ENCODE measurements at regions not wholly inside any gene's neighbourhood (a gene's known extent, or its start where the extent isn't known, plus 50 kb on each side); places are given as distances from the start of the nearest gene placed in this dataset.

DNA sequence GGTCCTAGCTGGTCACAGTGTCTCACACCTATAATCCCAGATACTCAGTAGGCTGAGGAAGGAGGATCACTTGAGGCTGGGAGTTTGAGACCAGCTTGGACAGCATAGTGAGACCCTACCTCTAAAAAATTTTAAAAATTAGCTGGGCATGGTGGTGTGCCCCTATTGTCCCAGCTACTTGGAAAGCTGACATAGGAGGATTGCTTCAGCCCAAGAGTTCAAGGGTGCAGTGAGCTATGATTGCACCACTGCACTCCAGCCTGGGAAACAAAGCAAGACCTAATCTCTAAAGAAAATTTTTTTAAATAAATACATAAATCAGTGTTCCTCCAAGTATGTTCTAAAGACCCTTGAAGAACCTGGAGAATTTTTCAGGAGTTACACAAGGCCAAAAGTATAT, 50.6 kb upstream of the GNAO1 start:
- no peak for DNase-seq (ENCODE audit: low read depth)

DNA sequence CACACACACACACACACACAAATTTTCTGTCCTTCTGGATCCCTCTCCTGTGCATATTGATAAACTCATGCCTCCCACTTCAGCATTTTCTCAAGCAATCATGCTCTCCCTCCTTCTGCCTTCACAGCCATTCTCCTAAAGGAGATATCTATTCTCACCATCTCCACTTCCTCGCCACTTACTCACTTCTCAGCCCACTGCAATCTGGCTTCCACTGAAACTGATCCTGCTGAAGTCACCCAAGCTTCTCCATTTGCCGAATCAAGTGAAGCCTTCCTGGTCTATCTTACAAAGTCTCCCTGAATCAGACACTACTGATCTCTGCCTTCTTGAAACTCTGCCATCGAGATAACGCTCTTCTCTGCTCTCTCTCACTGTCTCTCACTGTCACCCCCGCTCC, 54.0 kb upstream of the GNAO1 start:
- DNase-seq (ENCODE audit: low read depth) = no peak

DNA sequence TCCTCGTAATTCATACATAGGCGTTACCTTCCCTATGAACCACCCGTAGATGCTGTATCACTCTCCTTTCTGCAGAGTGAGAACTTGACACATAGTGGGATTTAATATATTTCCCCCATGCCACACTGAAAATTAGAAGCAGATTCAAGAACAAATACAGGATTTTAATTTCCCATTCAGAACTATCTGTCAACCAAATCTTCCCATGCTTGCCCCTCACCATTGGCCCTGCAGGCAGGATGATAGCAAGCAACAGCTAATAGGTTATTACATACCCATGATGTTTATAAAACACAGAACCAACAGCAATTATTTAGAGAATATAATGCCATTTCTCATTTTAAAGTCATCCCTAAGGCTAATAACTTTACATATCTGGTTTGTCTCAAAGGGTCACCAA, 55.0 kb upstream of the GNAO1 start:
- DNase-seq (ENCODE audit: low read depth) = no peak

DNA sequence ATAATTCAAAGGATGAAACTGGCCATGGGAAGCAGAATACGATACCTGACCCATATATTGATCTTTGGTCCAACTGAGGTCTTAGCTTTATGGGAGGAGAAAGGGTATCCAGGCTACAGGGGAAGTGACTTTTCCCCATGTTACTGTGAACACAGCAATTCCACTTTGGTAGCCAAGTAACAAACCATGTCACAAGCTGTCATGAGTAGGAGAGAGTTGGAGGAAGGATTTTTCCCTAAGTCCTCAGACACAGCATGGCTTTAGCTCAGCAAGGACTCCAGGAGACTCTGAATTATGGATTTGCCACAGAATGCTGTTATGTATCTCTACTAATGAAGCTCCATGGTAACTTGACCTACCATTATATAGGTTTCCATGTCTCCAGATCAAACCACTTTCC, 56.5 kb upstream of the GNAO1 start:
- DNase-seq (ENCODE audit: low read depth) = no peak

DNA sequence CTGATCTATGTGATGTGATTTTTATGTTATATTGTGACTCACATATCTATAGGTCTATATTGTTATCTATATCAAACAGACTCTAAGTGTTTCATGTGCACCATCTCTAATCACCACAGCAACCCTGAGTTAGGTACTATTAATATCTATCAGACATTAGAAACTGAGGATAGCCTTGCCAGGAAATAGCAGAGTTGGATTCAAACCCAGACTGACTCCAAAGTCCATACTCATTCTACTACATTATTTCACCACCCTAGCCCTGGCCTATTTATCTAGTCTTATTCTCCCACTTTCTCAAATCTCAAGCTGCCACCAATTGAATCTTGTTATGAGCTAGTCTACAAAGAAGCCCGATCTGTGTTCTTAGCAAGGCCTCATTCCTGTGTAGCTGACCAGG, 65.4 kb upstream of the GNAO1 start:
- DNase-seq (ENCODE audit: low read depth) = no peak

DNA sequence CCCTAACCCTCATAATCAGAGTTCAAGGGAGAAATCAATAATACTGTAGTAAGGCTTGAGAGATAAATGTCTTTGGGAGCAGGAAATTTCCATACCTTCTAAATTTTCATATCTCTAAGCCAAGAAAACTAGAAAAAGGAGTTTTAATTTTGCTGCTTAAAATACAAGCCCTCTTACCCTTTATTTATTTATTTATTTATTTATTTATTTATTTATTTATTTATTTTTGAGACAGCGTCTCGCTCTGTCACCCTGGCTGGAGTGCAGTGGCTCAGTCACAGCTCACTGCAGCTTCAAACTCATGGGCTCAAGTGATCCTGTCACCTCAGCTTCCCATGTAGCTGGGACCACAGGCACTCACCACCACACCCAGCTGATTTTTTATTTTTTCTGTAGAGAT, 69.0 kb upstream of the GNAO1 start:
- no peak for DNase-seq (ENCODE audit: low read depth)

DNA sequence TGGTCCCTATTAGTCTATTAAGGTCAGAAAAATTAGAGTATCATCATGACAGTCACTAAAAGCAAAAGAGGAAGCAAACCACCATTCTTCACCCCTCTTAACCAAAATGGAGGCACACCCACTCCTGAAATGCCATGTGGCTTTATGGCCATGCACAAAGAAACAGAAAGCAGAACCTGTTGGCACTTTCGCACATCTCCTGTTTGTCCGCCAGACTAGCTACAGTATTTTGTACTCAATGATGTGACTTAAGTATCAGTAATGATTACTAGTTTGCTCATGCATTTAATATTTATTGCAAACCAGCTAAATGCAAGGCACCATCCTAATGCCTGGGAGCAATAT, 70.2 kb upstream of the GNAO1 start:
- no peak for DNase-seq (ENCODE audit: low read depth)

DNA sequence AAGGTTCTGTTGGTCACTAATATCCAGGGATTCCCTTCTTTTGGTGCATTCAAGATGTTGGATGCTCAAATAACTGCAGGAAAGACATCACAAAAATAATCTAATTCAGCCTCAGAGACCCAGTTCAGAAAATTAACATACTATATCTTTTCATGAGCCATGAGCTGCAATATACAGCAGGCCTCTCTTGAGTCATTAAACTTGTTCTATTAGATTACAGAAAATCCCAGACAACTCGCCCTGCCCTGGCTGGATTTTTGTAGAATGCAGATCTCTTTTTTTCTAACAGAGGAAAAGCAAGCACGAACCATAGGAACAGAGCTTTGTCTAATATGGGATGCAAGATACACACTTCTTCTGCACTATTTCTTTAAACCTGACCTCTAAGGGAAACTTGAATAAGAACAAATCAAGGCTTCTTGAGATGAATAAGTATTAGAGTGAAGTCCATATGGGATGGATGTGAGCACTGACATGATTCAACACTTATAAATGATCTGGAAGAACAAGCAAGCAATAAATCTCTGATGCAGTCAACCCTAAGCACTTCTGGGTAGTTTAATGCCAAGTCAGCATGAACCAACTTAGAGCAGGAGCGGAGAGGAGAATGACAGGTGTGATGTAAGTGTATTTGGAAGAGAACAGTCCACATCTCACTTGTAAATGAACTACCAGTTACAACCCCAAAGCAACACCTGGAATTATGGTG, 70.7 kb upstream of the GNAO1 start:
- no peak for DNase-seq (ENCODE audit: low read depth)

DNA sequence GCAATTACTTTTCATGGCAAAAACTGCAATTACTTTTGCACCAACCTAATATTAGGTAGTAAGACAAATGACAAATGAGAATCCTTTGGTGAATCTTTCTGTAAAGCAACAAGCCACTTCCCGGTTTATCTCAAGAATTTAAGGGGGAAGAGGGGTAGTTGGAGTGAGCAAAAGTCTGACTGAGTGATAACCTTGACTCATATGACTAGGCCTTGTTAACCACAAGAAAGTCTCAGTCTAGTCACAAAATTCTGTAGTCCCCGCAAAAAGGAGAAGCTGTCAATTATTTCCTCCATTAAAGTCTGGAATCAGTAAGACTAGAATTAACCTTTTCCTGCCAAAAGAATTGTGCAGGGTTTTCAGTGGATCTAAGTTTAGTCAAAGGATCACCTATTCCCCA, 72.2 kb upstream of the GNAO1 start:
- DNase-seq (ENCODE audit: low read depth) = no peak

DNA sequence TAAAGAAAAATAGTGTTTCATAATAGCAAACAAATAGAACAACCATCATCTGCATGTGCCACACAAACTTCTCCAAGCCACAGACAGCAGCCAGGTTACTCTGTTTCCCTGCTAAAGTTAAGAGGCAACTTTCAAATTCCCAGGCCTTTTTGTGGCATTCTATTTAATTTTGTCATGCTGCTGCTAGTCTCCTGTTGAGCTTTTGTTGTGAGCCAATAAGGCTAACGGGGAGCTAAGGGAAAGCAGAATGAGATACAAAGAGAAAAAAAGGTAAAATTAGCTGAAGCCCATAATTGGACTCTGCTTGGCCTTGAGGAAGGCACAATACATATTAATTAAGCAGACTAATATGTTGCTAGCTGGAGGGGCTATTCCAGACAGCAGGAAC, 74.7 kb upstream of the GNAO1 start:
- no peak for DNase-seq (ENCODE audit: low read depth)

DNA sequence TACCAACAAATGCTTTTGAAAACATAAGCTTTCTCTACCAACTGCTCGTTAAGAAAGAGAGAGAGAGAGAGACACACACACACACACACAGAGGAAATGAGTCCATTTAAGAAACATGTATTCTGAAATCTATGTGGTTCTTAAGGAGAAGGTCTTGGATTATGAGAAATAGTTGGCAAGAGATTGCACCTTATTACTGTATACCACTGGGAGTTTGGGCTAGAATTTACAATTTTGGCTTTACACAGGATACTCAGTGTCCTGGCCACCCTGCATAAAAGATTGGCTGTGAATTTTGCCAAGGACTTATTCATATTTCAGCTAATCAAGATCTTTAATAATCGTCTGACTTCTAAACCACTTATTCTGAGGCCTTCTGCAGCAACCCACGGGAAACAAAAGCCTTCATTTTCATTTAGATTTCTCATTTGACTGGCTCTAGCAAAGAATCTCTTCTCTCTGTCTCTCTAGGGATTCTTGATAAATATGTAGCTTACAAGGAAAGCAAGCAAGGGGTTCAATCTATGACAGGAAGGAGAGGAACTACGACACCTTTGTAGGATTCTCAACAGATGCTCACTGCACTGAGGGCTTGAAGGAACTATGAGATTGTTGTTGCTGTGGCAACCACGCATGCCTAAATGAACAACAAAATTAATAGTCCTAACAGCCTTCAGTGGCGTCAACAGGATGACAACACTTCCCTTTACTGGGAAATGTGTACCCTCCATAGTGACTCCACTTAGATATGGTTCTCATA, 75.3 kb upstream of the GNAO1 start:
- DNase-seq (ENCODE audit: low read depth) = no peak

DNA sequence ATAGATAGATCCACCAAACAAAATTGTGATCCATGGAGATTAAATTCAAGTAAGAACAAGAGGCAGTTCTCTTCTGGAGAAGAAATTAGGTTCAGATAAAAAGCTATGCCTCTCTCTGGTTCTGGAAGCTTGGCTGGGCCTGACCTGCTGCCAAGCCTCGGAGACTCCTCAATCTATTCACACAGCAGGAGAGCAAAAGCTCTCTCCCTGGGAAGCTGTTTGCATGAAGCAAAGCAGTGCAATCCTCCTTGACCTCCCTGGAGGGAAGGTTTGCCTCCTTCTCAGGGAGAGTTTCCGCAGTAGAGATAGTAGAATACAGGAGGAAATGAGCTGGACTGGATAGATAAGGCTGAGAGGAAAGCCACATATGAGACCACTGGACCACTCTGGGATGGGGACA, 78.1 kb upstream of the GNAO1 start:
- DNase-seq (ENCODE audit: low read depth) = no peak

DNA sequence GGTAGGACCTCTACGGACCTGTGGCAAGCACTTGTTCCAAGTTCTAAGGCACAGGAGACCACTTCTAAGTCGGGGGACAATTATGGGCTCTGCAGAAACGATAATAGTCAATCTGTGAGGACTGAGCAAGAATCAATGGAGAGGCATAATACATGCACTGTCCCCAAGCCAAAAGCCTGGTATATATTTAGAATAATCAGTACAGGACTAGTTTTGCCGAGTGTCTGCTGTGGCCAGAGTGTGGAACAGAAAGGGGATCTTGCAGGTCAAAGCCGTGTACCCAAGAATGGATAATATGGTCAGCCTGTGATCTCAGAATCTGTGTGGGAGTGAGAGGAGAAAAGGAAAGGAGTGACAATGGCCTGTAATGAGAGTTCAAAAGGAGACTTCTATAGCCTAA, 80.2 kb upstream of the GNAO1 start:
- DNase-seq (ENCODE audit: low read depth) = no peak

DNA sequence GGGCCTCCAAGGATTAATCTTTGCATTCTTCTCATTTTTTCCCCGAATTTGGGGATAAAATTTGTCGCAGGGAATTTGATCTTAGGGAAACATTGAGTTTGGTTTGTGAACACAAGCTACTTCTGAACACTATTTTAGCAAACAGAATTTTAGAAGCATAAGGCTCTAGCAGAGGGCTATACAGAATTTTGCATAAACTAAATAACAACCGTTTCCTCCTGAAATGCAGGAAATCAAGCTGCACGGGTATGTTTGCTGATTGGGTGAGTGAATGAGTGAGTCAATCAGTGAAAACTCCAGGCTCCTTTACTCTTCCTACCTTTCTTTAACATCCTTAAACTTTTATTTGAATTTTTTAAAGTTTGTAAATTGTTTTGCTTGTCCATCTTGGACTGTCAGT, 81.3 kb upstream of the GNAO1 start:
- no peak for DNase-seq (ENCODE audit: low read depth)

DNA sequence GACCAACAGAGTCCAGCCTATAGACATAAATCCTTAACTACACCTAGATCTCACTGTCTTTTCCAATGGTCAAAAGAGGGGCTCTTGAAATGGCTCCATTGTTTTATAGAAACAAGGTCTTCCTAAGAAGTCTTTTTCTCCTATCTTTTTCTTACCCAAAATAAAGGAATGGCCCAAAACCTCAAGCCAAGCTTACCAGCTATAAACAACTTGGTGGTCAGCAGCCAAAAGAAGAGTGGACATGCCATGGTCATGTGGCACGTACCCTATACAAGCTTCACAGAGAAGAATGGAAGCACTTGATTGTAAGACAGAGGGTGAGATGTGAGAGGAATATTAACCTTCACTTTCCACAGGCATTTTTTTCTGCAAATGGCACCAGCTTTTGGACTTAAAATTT, 82.1 kb upstream of the GNAO1 start:
- DNase-seq (ENCODE audit: low read depth) = no peak

DNA sequence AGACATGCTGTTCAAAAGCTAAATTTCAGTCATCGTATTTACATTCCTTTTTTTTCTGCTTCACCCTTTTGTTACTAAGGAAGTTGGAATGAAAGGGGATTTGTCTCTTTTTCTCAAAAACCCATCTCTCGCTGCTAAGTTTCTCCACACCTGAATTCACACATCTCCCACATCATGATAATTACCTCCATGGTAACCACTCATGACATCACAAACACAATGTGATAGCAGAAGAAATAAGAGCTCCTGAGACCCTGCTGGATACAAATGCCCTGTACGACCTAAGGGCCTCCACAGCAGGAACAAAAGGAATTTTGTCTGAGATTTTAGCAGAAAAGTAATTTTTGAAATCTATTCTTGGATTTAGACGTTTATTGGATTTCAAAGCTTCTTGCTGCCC, 82.6 kb upstream of the GNAO1 start:
- no peak for DNase-seq (ENCODE audit: low read depth)

DNA sequence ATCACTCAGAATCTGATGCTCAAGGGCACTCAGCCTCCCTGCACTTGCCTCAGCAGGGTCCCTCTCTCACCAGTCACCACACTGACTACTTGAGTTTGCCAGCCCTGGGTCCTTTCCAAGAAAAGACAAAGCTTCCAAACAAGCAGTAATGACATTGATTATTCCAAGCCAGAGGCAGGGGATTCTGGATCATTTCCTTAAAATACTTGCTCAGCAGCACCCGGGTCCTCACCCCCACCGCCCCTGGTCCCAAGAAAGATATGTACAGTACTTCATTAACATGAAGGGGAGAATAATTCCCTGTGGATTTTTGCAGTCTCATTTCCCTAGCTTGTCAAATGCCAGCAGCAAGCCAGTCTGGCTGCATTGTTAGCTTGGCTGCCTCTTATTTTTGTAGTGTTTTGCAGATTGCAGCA, 83.2 kb upstream of the GNAO1 start:
- DNase-seq (ENCODE audit: low read depth) = no peak

DNA sequence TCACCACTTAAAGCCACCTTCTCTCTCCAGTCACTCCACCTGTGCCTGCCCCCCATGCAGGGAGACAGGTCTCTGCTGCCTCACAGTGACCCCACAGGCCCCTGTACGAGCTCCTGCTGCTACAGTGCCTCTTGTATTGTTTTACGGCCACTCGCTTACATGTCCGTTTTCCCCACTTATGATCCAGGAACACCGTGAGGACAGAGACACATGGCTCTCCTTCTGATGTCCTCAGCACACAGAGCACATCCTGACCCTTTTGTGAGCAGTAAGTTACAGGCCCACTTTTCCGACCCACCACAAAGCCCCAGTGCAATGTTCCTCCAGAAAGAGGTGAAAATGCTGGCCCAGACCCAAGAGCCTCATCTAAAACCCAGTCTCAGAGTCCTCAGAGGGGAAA, 84.8 kb upstream of the GNAO1 start:
- DNase-seq (ENCODE audit: low read depth) = no peak

DNA sequence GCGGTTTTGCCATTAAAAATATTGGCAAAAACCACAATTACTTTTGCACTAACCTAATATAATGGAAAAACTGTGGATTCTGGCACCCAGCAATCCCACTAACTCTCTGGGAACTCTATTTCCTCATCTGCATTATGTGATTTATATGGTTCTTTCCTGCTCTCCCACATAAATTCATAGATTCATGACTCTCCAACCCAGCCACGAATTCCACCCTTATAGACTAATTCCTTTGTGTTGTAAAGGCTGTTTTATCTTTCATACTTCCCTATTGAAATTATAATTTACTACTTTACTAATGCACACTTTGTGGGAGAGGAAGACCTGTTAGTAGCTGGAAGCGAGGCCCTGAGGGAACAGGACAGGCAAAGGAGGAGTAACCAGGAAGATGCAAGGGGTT, 88.4 kb upstream of the GNAO1 start:
- no peak for DNase-seq (ENCODE audit: low read depth)

DNA sequence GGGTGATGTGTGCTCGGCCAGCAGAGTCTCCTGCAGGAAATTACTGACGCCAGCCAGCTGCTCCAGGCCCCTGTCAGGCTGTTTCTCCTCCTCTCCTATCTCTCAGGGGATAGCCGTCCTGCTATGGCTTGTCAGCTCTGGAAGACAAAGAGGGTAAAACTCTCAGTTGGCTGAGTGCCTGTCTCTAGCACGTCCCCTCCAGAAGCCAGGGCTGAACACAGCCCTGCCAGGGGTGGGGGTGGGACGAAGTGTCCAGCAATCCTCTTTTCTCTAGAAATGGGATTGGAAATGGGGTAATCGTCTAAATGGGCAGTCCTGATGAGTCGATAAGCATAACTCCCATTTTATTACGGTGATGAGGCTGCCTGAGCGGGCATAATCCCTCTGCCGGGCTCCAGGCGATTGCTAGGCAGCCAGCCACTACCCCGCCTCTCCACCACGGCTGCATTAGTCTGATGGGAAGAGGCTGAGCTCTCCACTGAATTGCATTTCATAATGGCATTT, 89.1 kb upstream of the GNAO1 start:
- no peak for DNase-seq (ENCODE audit: low read depth)

DNA sequence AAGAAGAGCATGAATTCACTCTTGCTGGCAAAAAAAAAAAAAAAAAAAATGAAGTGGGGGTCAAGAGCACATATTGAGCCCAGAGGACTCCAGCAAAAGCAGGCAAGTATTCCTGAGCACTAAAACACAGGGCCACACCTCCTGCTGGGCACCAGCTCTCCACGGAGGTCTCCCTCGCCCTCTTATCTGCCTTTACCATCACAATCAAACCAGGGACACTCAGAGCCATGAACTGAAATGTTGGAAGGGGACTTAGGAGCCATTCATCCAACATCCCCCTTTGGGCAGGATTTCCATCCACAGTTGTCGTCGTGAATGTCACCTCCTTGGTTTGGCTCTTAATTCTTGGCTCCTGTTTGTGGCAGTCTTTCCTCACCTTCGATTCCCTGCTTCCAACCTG, 89.8 kb upstream of the GNAO1 start:
- no peak for DNase-seq (ENCODE audit: low read depth)

DNA sequence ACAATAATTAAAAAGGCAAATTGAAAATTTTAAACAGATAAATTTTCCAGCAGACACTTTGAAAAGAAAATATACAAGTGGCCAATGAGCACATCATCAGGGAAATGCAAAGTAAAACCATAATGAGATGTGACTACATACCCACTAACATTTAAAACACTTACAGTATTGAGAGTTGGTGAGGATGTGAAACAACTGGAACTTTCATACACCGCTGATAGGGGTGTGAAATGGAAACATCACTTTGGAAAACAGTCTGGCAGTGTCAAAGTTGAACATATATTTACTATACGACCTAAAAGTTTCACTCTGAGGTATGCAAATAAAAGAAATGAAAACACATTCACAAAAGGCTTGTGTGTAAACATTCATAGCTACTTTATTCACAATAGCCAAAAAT, 94.0 kb upstream of the GNAO1 start:
- no peak for DNase-seq (ENCODE audit: low read depth)

DNA sequence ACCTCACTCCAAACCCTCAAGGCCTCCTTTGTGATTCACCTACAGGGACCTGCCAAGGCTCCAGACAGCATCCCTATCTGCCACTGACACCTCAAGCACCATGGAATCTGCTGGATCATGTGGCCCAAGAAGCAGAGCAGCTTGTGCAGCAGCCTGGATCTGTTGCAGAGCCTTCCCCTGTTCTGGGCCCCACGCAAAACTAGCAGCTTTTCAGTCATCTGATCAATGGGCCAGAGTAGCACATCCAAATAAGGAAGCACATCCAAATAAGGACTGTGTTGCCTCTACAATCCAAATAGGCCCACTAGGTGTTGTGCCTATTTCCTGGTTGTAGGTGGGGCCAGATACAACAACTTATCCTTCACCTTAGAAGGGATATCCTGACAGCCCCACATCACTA, 97.1 kb upstream of the GNAO1 start:
- DNase-seq (ENCODE audit: low read depth) = no peak

DNA sequence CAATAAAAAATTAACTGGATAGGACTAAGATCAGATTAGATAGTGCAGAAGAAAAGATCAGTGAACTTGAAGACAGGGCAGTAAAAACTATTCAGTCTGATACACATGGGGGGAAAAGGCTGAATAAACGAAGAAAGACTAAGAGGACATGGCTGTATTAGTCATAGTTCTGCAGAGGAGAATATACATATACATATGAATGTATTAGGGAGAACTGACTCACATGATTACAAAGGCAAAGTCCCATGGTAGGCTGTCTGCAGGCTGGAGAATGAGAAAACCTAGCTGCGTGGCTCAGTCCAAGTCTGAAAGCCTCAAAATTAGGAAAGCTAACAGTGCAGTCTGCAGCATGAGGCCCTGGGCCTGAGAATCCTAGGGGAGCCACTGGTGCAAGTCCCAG, 98.2 kb upstream of the GNAO1 start:
- no peak for DNase-seq (ENCODE audit: low read depth)
